Type B pancreatic cell (in vitro differentiated cells): ENCODE measurements at regions not wholly inside any gene's neighbourhood (a gene's known extent, or its start where the extent isn't known, plus 50 kb on each side); places are given as distances from the start of the nearest gene placed in this dataset.

Experiments used
- DNase-seq: peaks from one replicate; pipeline ENCODE4 v3.0.0; 2021; ENCODE audit warnings: mixed read lengths; ENCODE audit not compliant: unreplicated experiment; ENCODE audit errors: extremely low spot score
- H3K27ac Mint-ChIP-seq: 2 replicates; pipeline ENCODE4 v1.8.0; 2021; ENCODE audit warnings: mild to moderate bottlenecking, mixed read lengths
- H3K27me3 Mint-ChIP-seq: 2 replicates; pipeline ENCODE4 v1.8.0; 2021; ENCODE audit warnings: mixed read lengths
- H3K36me3 Mint-ChIP-seq: 2 replicates; pipeline ENCODE4 v1.8.0; 2021; ENCODE audit warnings: mixed read lengths
- H3K4me1 Mint-ChIP-seq: one replicate; pipeline ENCODE4 v1.8.0; 2021; ENCODE audit warnings: mixed read lengths; ENCODE audit not compliant: unreplicated experiment
- H3K4me3 Mint-ChIP-seq: 2 replicates; pipeline ENCODE4 v1.8.0; 2021; ENCODE audit warnings: mild to moderate bottlenecking, mixed read lengths
- H3K9me3 Mint-ChIP-seq: 2 replicates; pipeline ENCODE4 v1.8.0; 2021; ENCODE audit warnings: mixed read lengths
- CTCF ChIP-seq: fragments of 200-600 bp; sonication (generic); conservative IDR thresholded peaks from 2 replicates; pipeline ENCODE4 v1.5.0; 2021; ENCODE audit warnings: antibody characterized with exemption, mild to moderate bottlenecking

GRCh38 chr2:223196331-223196730, 144.3 kb downstream of the KCNE4 start:
- Mint-ChIP-seq H3K4me3 (no peak overlapping the region), H3K27ac (no peak overlapping the region), H3K36me3 (no peaks in the 10 kb centered on the region), H3K4me1 (no peaks in the 10 kb centered on the region), H3K27me3 (peaks cover 15% of the 10 kb centered on the region), H3K9me3 (peaks cover 5% of the 10 kb centered on the region)
- DNase-seq, result no peak
- TF ChIP-seq CTCF, result no peak

DNA sequence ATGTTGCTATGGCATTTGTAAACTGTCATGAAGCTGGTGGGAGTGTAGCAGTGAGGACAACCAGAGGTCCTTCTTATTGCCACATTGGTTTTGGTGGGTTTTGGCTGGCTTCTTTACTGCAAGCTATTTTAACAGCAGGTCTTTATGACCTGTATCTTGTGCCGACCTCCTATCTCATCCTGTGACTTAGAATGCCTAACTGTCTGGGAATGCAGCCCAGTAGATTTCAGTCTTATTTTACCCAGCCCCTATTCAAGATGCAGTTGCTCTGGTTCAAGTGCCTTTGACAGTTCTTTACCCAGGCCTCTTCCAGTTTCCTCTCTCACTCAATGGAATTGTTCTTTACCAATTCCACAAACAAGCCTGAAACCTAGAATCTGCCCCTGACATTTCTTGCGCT, 145.1 kb downstream of the KCNE4 start:
- Mint-ChIP-seq H3K4me3 (no peak overlapping the region), H3K27me3 (peaks cover 15% of the 10 kb centered on the region), H3K9me3 (peaks cover 5% of the 10 kb centered on the region), H3K36me3 (no peaks in the 10 kb centered on the region), H3K4me1 (no peaks in the 10 kb centered on the region), H3K27ac (no peak overlapping the region)
- no peak for TF ChIP-seq CTCF
- DNase-seq, result no peak

GRCh38 chr2:223199531-223200515, 147.8 kb downstream of the KCNE4 start:
- DNase-seq, result no peak
- Mint-ChIP-seq H3K27ac (no peak overlapping the region), H3K36me3 (no peaks in the 10 kb centered on the region), H3K9me3 (no peaks in the 10 kb centered on the region), H3K4me1 (peaks cover 6% of the 10 kb centered on the region), H3K4me3 (no peak overlapping the region), H3K27me3 (peaks cover 10% of the 10 kb centered on the region)
- TF ChIP-seq CTCF, result no peak

- Mint-ChIP-seq H3K4me3 (no peak overlapping the region), H3K4me1 (peaks cover 6% of the 10 kb centered on the region), H3K36me3 (no peaks in the 10 kb centered on the region), H3K27ac (no peak overlapping the region), H3K27me3 (peaks cover 3% of the 10 kb centered on the region), H3K9me3 (no peaks in the 10 kb centered on the region)
- no peak for TF ChIP-seq CTCF
- no peak for DNase-seq
Measured at GRCh38 chr2:223203971-223204929, 152.3 kb downstream of the KCNE4 start.

GRCh38 chr2:223210489-223210888, 158.5 kb downstream of the KCNE4 start:
- no peak for DNase-seq
- Mint-ChIP-seq H3K36me3 (no peaks in the 10 kb centered on the region), H3K27me3 (no peaks in the 10 kb centered on the region), H3K4me1 (peaks cover 4% of the 10 kb centered on the region), H3K4me3 (no peak overlapping the region), H3K27ac (no peak overlapping the region), H3K9me3 (peaks cover 7% of the 10 kb centered on the region)
- no peak for TF ChIP-seq CTCF
